ENCODE measurements at regions not wholly inside any gene's neighbourhood (a gene's known extent, or its start where the extent isn't known, plus 50 kb on each side); places are given as distances from the start of the nearest gene placed in this dataset.

DNA sequence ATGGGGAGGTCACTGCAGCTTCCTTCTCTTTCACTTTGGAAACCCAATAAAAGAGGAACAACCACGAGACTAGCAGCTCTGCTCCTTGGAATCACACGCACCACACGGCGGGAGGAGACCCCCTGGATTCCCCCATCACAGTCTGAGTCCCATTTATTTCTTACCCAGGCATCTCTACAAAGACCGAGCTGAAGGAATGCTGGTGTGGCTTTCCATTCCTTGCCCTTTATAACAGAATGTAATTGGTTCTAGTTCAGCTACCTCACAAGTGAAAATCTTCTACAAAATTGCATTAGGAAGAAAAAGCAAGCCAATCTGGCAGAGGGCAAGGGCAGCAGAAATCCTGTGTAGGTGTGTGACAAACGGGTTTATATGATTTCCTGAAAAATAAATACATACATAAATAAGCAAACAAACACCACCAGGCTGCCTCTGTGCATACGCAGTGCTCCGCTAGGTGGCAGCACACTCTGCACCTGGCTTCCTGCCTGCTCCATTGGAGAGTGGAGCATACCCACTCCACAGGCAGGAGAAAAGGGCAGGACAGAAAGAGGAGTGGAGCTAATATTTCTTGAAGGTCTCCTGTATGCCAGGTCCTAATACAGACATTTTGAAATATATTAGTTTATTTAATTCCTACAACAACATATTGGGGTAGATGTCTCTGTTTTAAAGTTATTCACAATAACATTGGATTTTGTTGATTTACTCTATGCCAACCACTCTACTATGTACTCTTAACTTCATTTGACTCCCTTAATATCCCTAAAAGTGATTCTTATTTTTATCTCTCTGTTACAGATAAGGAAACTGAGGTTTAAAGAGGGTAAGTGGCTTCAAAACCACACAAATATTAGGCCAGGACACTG lies 673.1 kb downstream of the KCNA4 start:
- Histone ChIP-seq H4K20me1 (no peaks in the 10 kb centered on the region), H3K9ac (no peak overlapping the region), H3K27me3 (no peaks in the 10 kb centered on the region), H3K4me3 (no peak overlapping the region), H3K9me3 (no peaks in the 10 kb centered on the region), H3K27ac (no peak overlapping the region), H3K4me2 (no peak overlapping the region), H3K36me3 (no peaks in the 10 kb centered on the region), H3K4me1 (no peaks in the 10 kb centered on the region)
- no peak for TF ChIP-seq Cebpa-rat (IDR thresholded peaks at IDR 0.05)

- no peak overlapping the region for H3K4me2 ChIP-seq
- H3K4me1 ChIP-seq = no peaks in the 10 kb centered on the region
- H4K20me1 ChIP-seq = no peaks in the 10 kb centered on the region
- H3K27ac ChIP-seq = no peak overlapping the region
- H3K9me3 ChIP-seq = no peaks in the 10 kb centered on the region
- H3K27me3 ChIP-seq = no peaks in the 10 kb centered on the region
- H3K9ac ChIP-seq = no peak overlapping the region
- no peaks in the 10 kb centered on the region for H3K36me3 ChIP-seq
- no peak for TF ChIP-seq Cebpa-rat (IDR thresholded peaks at IDR 0.05)
- no peak overlapping the region for H3K4me3 ChIP-seq
Measured at GRCh38 chr11:29336727-29337575, 679.9 kb downstream of the KCNA4 start.

DNA sequence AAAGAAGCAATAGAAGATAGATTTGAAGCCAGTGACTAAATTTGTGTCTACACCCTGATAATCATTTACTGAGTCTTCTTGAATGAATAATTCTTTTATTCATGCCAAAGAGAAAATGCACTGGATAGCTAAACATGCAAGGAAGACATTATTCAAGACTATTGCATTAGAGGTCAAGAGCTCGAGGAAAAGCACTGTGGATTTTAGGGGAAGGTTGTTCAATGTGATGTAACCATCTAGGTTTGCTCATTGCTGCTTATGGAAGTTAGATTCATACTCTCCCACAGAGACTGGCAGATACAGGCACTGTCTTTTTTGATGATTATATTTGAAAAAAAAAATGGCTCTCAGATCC lies 682.1 kb downstream of the KCNA4 start:
- TF ChIP-seq Cebpa-rat (IDR thresholded peaks at IDR 0.05) = no peak
- Histone ChIP-seq H3K4me1 (no peaks in the 10 kb centered on the region), H3K27ac (no peak overlapping the region)

DNA sequence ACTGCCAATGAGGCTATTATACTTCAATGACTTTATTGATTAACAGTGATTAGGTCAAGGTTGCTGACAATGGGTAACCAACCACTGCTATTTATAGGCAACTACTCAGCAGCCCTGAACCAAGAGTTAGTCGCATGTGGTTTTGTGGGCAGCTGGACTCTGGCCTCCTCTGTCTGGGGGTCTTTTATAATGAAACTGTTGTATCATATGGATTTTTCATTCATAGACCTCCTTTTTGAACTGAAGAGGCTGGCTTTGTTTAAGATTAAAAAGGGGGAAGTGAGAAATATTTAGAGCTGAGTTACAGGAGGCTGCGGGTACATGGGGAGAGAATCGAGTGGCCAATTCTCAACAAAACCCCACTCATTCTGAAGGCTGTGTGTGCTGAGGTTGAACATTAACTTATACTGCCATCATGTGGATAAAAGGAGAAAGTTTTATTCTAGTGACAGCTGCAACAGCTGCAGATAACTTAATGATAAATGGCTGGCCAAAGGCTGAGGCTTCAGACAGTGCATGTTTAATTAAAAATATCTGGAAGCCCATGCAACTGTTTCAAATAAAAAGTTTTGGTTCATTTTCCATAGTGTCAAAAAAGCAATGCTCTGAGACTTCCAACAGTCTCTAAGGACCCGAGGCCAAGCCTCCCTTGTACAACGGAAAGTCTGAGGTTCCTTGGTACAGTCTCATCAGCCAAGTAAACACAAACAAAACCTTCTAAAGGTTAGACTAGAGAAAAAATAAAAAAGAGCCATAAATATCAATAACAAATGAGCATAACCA lies 682.6 kb downstream of the KCNA4 start:
- no peak for TF ChIP-seq Cebpa-rat (IDR thresholded peaks at IDR 0.05)
- Histone ChIP-seq H3K27me3 (no peaks in the 10 kb centered on the region), H3K27ac (no peak overlapping the region), H3K9ac (no peak overlapping the region), H3K9me3 (no peaks in the 10 kb centered on the region), H3K4me1 (no peaks in the 10 kb centered on the region), H4K20me1 (no peaks in the 10 kb centered on the region), H3K4me3 (no peak overlapping the region), H3K4me2 (no peak overlapping the region), H3K36me3 (no peaks in the 10 kb centered on the region)

More for the DNA sequence above, 682.1 kb downstream of the KCNA4 start:
- no peaks in the 10 kb centered on the region for H4K20me1 ChIP-seq
- no peak overlapping the region for H3K4me2 ChIP-seq
- H3K9ac ChIP-seq = no peak overlapping the region
- H3K27me3 ChIP-seq = no peaks in the 10 kb centered on the region
- H3K9me3 ChIP-seq = no peaks in the 10 kb centered on the region
- H3K36me3 ChIP-seq = no peaks in the 10 kb centered on the region
- no peak overlapping the region for H3K4me3 ChIP-seq

- no peak overlapping the region for H3K9ac ChIP-seq
- H3K4me2 ChIP-seq = no peak overlapping the region
- H3K27ac ChIP-seq = no peak overlapping the region
- TF ChIP-seq Cebpa-rat (IDR thresholded peaks at IDR 0.05) = no peak
- no peaks in the 10 kb centered on the region for H3K4me1 ChIP-seq
- H3K27me3 ChIP-seq = no peaks in the 10 kb centered on the region
- no peaks in the 10 kb centered on the region for H3K36me3 ChIP-seq
- H3K4me3 ChIP-seq = no peak overlapping the region
- no peaks in the 10 kb centered on the region for H4K20me1 ChIP-seq
- H3K9me3 ChIP-seq = no peaks in the 10 kb centered on the region
Measured at GRCh38 chr11:29331451-29332010, 685.3 kb downstream of the KCNA4 start.

DNA sequence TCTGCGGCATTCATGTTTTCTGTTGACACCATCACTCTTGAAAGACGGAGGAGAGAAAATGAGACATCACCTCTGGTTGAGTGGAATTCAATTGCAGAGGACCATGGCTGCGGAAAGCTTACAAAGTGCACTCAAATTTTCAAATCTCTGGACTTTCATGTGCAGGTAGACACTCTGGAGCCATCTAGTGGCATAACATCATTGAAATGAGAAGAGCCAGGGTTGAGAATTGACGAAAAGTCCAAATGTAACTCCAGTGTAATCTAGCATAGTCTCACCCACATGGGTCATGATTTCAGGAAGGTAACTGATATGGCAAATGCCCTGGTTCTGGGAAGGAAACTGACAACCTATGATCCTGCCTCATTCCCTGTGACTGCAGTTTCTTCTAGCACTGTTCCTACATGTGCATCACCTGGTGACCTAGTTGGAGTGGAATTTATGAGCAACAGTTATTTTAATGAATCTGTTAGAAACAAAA lies 687.8 kb downstream of the KCNA4 start:
- H3K4me3 ChIP-seq = no peak overlapping the region
- no peaks in the 10 kb centered on the region for H3K4me1 ChIP-seq
- H3K36me3 ChIP-seq = no peaks in the 10 kb centered on the region
- H3K9me3 ChIP-seq = no peaks in the 10 kb centered on the region
- H3K27ac ChIP-seq = no peak overlapping the region
- H4K20me1 ChIP-seq = no peaks in the 10 kb centered on the region
- no peak for TF ChIP-seq Cebpa-rat (IDR thresholded peaks at IDR 0.05)
- H3K9ac ChIP-seq = no peak overlapping the region
- H3K27me3 ChIP-seq = no peaks in the 10 kb centered on the region
- no peak overlapping the region for H3K4me2 ChIP-seq

GRCh38 chr11:29327891-29328290 lies 688.9 kb downstream of the KCNA4 start:
- Histone ChIP-seq H3K9me3 (no peaks in the 10 kb centered on the region), H3K27ac (no peak overlapping the region), H3K4me2 (no peak overlapping the region), H4K20me1 (no peaks in the 10 kb centered on the region), H3K9ac (no peak overlapping the region), H3K4me1 (no peaks in the 10 kb centered on the region), H3K27me3 (no peaks in the 10 kb centered on the region), H3K36me3 (no peaks in the 10 kb centered on the region), H3K4me3 (no peak overlapping the region)
- no peak for TF ChIP-seq Cebpa-rat (IDR thresholded peaks at IDR 0.05)

GRCh38 chr11:29326757-29327156 lies 690.1 kb downstream of the KCNA4 start:
- Histone ChIP-seq H3K4me2 (no peak overlapping the region), H3K9me3 (no peaks in the 10 kb centered on the region), H3K4me3 (no peak overlapping the region), H4K20me1 (no peaks in the 10 kb centered on the region), H3K4me1 (no peaks in the 10 kb centered on the region), H3K27me3 (no peaks in the 10 kb centered on the region), H3K36me3 (no peaks in the 10 kb centered on the region), H3K27ac (no peak overlapping the region), H3K9ac (no peak overlapping the region)
- no peak for TF ChIP-seq Cebpa-rat (IDR thresholded peaks at IDR 0.05)

DNA sequence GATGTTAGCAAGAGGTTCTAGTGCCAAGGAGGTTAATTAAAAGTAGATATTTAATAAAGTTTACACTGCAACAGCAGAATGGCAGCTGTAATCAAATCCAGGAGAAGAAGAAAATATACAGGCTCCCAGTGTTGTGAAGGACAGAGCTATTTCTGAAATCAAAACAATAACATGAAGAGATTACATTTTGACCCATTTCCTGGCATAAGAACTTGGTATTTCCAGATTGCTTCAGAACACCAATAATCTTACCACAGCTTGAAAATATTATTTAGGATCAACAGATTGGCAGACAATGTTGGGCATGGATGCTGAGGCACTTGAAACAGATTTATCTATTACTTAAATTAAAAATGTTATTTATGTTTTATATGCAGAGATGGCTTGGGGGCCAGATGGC lies 692.5 kb downstream of the KCNA4 start:
- Histone ChIP-seq H3K4me1 (no peaks in the 10 kb centered on the region), H3K4me2 (no peak overlapping the region), H3K36me3 (no peaks in the 10 kb centered on the region), H3K9ac (no peak overlapping the region), H3K27ac (no peak overlapping the region), H3K9me3 (no peaks in the 10 kb centered on the region), H3K27me3 (no peaks in the 10 kb centered on the region), H4K20me1 (no peaks in the 10 kb centered on the region), H3K4me3 (no peak overlapping the region)
- no peak for TF ChIP-seq Cebpa-rat (IDR thresholded peaks at IDR 0.05)
